ENCODE measurements at regions not wholly inside any gene's neighbourhood (a gene's known extent, or its start where the extent isn't known, plus 50 kb on each side); places are given as distances from the start of the nearest gene placed in this dataset.

GRCh38 chr2:8257502-8257901 is 424.4 kb upstream of the ID2 start:
- peaks cover 5% of the 10 kb centered on the region for H3K27me3 Mint-ChIP-seq (ENCODE audit: unreplicated experiment)
- peaks cover 5% of the 10 kb centered on the region for H3K9me3 Mint-ChIP-seq (ENCODE audit: unreplicated experiment)
- H3K36me3 Mint-ChIP-seq (ENCODE audit: unreplicated experiment), result no peaks in the 10 kb centered on the region
- no peak for DNase-seq
- no peak overlapping the region for H3K27ac Mint-ChIP-seq (ENCODE audit: unreplicated experiment)
- peaks cover 10% of the 10 kb centered on the region for H3K4me1 Mint-ChIP-seq (ENCODE audit: low read depth, unreplicated experiment)
- no peak overlapping the region for H3K4me3 Mint-ChIP-seq (ENCODE audit: unreplicated experiment)
- no peak for TF ChIP-seq CTCF (IDR thresholded peaks at IDR 0.05; ENCODE audit: partially characterized antibody, unreplicated experiment)

- peaks cover 5% of the 10 kb centered on the region for H3K4me1 Mint-ChIP-seq (ENCODE audit: low read depth, unreplicated experiment)
- H3K27ac Mint-ChIP-seq (ENCODE audit: unreplicated experiment), result no peak overlapping the region
- peaks cover 5% of the 10 kb centered on the region for H3K9me3 Mint-ChIP-seq (ENCODE audit: unreplicated experiment)
- peaks cover 3% of the 10 kb centered on the region for H3K27me3 Mint-ChIP-seq (ENCODE audit: unreplicated experiment)
- no peak overlapping the region for H3K4me3 Mint-ChIP-seq (ENCODE audit: unreplicated experiment)
- no peak for TF ChIP-seq CTCF (IDR thresholded peaks at IDR 0.05; ENCODE audit: partially characterized antibody, unreplicated experiment)
- no peak for DNase-seq
- no peaks in the 10 kb centered on the region for H3K36me3 Mint-ChIP-seq (ENCODE audit: unreplicated experiment)
Observed at GRCh38 chr2:8258406-8258805, 423.4 kb upstream of the ID2 start.

GRCh38 chr2:8259106-8259840 is 422.6 kb upstream of the ID2 start:
- no peaks in the 10 kb centered on the region for H3K9me3 Mint-ChIP-seq (ENCODE audit: unreplicated experiment)
- H3K4me1 Mint-ChIP-seq (ENCODE audit: low read depth, unreplicated experiment), result no peaks in the 10 kb centered on the region
- DNase-seq, result no peak
- peaks cover 3% of the 10 kb centered on the region for H3K27me3 Mint-ChIP-seq (ENCODE audit: unreplicated experiment)
- no peak overlapping the region for H3K27ac Mint-ChIP-seq (ENCODE audit: unreplicated experiment)
- TF ChIP-seq CTCF (IDR thresholded peaks at IDR 0.05; ENCODE audit: partially characterized antibody, unreplicated experiment), result no peak
- H3K36me3 Mint-ChIP-seq (ENCODE audit: unreplicated experiment), result no peaks in the 10 kb centered on the region
- H3K4me3 Mint-ChIP-seq (ENCODE audit: unreplicated experiment), result no peak overlapping the region

GRCh38 chr2:8259841-8260178 is 422.0 kb upstream of the ID2 start:
- H3K4me1 Mint-ChIP-seq (ENCODE audit: low read depth, unreplicated experiment), result no peaks in the 10 kb centered on the region

More at GRCh38 chr2:8259841-8260178, 422.0 kb upstream of the ID2 start:
- Mint-ChIP-seq H3K27me3 (ENCODE audit: unreplicated experiment) (peaks cover 3% of the 10 kb centered on the region), H3K9me3 (ENCODE audit: unreplicated experiment) (no peaks in the 10 kb centered on the region), H3K27ac (ENCODE audit: unreplicated experiment) (no peak overlapping the region), H3K36me3 (ENCODE audit: unreplicated experiment) (no peaks in the 10 kb centered on the region), H3K4me3 (ENCODE audit: unreplicated experiment) (no peak overlapping the region)
- TF ChIP-seq CTCF (IDR thresholded peaks at IDR 0.05; ENCODE audit: partially characterized antibody, unreplicated experiment), result no peak
- no peak for DNase-seq
